IMR-90 (cell line): ENCODE measurements at regions not wholly inside any gene's neighbourhood (a gene's known extent, or its start where the extent isn't known, plus 50 kb on each side); places are given as distances from the start of the nearest gene placed in this dataset.

Experiments used
- POLR2A ChIP-seq: IDR thresholded peaks from 2 replicates; pipeline ENCODE4 v1.6.1; 2012; ENCODE audit warnings: mild to moderate bottlenecking, low read depth, low read length
- RAD21 ChIP-seq: IDR thresholded peaks from 2 replicates; pipeline ENCODE4 v1.6.1; 2012; ENCODE audit warnings: low read length, improper control_type of control experiment
- TF ChIP-seq, protein P1 (sequence below): conservative IDR thresholded peaks from 2 replicates; pipeline ENCODE4 v1.5.1; 2012; ENCODE audit warnings: mild to moderate bottlenecking, low read depth, low read length, improper control_type of control experiment

DNA sequence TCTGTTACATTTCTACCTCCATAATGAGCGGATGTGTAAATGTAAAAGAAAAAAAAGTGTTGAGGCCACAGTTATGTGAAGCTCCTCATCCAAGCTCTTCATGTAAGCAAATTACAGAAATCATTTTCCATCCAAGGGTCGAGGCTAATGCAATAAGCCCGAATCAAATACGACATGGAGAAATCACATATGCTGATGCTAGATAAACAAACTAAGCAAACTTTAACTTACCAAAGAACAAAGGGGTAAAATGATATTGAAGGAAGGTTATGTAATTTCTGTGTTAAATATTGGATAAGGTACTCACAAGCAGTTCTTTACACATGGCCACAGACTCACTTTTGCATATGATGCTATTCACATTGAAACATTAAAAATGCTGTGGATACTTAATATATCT, 310.2 kb upstream of the ID2 start:
- TF ChIP-seq RAD21 (no peak), POLR2A (no peak)
- TF ChIP-seq, protein P1, sequence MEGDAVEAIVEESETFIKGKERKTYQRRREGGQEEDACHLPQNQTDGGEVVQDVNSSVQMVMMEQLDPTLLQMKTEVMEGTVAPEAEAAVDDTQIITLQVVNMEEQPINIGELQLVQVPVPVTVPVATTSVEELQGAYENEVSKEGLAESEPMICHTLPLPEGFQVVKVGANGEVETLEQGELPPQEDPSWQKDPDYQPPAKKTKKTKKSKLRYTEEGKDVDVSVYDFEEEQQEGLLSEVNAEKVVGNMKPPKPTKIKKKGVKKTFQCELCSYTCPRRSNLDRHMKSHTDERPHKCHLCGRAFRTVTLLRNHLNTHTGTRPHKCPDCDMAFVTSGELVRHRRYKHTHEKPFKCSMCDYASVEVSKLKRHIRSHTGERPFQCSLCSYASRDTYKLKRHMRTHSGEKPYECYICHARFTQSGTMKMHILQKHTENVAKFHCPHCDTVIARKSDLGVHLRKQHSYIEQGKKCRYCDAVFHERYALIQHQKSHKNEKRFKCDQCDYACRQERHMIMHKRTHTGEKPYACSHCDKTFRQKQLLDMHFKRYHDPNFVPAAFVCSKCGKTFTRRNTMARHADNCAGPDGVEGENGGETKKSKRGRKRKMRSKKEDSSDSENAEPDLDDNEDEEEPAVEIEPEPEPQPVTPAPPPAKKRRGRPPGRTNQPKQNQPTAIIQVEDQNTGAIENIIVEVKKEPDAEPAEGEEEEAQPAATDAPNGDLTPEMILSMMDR: no peak
